ENCODE measurements at regions not wholly inside any gene's neighbourhood (a gene's known extent, or its start where the extent isn't known, plus 50 kb on each side); places are given as distances from the start of the nearest gene placed in this dataset.
"Not testable (repeated sequence)": the region's sequence is repeated elsewhere in the genome, so short reads cannot be mapped to it uniquely, and the experiment has no call there.

DNA sequence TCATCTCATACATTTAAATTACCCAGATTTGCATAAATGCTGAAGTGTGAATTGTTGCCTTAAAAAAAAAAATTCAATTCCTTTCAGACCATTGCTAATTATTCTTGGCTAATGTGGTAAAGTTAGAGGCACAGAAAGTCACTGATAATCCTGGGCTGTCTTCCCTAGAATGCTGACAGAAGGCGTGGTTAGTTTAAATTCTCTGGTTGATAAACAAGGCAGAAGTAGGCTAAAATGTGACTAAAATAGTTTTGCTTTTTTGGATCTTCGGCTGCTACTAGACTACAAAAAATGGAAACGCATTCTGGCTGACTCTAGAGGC, 193.7 kb downstream of the OTOL1 start:
- H3K4me1 ChIP-seq (ENCODE audit: control insufficient read depth, insufficient read depth, low read length) = peaks cover 10% of the 10 kb centered on the region
- no peak overlapping the region for H3K9ac ChIP-seq (ENCODE audit: low read depth, low read length)
- no peaks in the 10 kb centered on the region for H3K9me3 ChIP-seq (ENCODE audit: control insufficient read depth, insufficient read depth, low read length)
- no peak overlapping the region for H3K27ac ChIP-seq (ENCODE audit: low read depth, low read length)
- no peaks in the 10 kb centered on the region for H3K36me3 ChIP-seq (ENCODE audit: control insufficient read depth, insufficient read depth, low read length)
- H3K4me3 ChIP-seq (ENCODE audit: low read depth, low read length) = no peak overlapping the region
- no peaks in the 10 kb centered on the region for H3K27me3 ChIP-seq (ENCODE audit: control insufficient read depth, insufficient read depth, low read length)

GRCh38 chr3:161691677-161692076, 195.1 kb downstream of the OTOL1 start:
- Histone ChIP-seq H3K36me3 (ENCODE audit: control insufficient read depth, insufficient read depth, low read length) (no peaks in the 10 kb centered on the region), H3K4me1 (ENCODE audit: control insufficient read depth, insufficient read depth, low read length) (peaks cover 10% of the 10 kb centered on the region), H3K4me3 (ENCODE audit: low read depth, low read length) (no peak overlapping the region), H3K27me3 (ENCODE audit: control insufficient read depth, insufficient read depth, low read length) (no peaks in the 10 kb centered on the region), H3K9ac (ENCODE audit: low read depth, low read length) (no peak overlapping the region), H3K27ac (ENCODE audit: low read depth, low read length) (no peak overlapping the region), H3K9me3 (ENCODE audit: control insufficient read depth, insufficient read depth, low read length) (no peaks in the 10 kb centered on the region)

- H3K9me3 ChIP-seq (ENCODE audit: control insufficient read depth, insufficient read depth, low read length) = no peaks in the 10 kb centered on the region
- H3K27me3 ChIP-seq (ENCODE audit: control insufficient read depth, insufficient read depth, low read length) = no peaks in the 10 kb centered on the region
- peaks cover 6% of the 10 kb centered on the region for H3K4me1 ChIP-seq (ENCODE audit: control insufficient read depth, insufficient read depth, low read length)
- no peak overlapping the region for H3K4me3 ChIP-seq (ENCODE audit: low read depth, low read length)
- no peaks in the 10 kb centered on the region for H3K36me3 ChIP-seq (ENCODE audit: control insufficient read depth, insufficient read depth, low read length)
- no peak overlapping the region for H3K27ac ChIP-seq (ENCODE audit: low read depth, low read length)
- H3K9ac ChIP-seq (ENCODE audit: low read depth, low read length) = no peak overlapping the region
These were observed 198.3 kb downstream of the OTOL1 start for GRCh38 chr3:161694682-161695564.

DNA sequence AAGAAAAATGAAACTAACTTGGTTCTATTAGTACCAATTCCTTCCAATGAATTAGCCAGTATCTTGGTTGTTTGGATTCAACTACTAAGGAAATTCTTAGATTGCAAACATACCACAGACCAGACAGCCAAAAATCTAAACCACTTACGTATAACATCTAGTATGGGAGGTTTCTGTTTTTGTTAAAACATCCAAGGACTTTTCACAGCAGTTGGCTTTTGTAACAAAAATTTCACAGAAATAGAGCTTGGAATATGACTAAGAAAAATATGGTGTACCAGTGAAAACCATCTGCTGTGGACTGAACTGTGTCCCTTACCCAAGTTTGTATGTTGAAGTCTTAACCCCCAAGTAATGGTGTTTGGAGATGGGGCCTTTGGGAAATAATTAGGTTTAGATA, 199.2 kb downstream of the OTOL1 start:
- Histone ChIP-seq H3K9me3 (ENCODE audit: control insufficient read depth, insufficient read depth, low read length) (no peaks in the 10 kb centered on the region), H3K27ac (ENCODE audit: low read depth, low read length) (no peak overlapping the region), H3K4me1 (ENCODE audit: control insufficient read depth, insufficient read depth, low read length) (no peaks in the 10 kb centered on the region; the same call in 1 of the 2 replicates), H3K27me3 (ENCODE audit: control insufficient read depth, insufficient read depth, low read length) (no peaks in the 10 kb centered on the region), H3K4me3 (ENCODE audit: low read depth, low read length) (no peak overlapping the region), H3K9ac (ENCODE audit: low read depth, low read length) (no peak overlapping the region), H3K36me3 (ENCODE audit: control insufficient read depth, insufficient read depth, low read length) (no peaks in the 10 kb centered on the region)

DNA sequence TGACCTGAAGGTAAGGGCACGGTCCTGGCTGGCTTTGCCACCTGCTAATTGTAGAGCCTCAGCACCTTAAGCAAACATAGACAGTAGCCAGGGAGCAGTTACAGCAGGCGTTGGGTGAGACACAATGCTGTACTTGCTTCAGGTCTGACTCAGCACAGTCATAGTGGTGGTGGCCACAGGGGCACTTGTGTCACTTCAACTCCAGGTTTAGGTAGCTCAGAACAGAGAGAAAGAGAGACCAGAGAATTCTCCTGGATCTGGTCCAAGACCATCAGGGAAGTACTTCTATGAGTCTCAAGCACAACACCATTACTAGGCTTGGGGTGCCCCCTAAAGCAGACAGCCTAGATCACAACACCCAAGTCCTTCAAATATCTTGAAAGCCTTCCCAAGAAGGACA, 204.4 kb downstream of the OTOL1 start:
- H3K36me3 ChIP-seq (ENCODE audit: control insufficient read depth, insufficient read depth, low read length) = no peaks in the 10 kb centered on the region
- no peaks in the 10 kb centered on the region for H3K9me3 ChIP-seq (ENCODE audit: control insufficient read depth, insufficient read depth, low read length)
- no peaks in the 10 kb centered on the region for H3K4me1 ChIP-seq (ENCODE audit: control insufficient read depth, insufficient read depth, low read length)
- no peak overlapping the region for H3K9ac ChIP-seq (ENCODE audit: low read depth, low read length)
- no peak overlapping the region for H3K4me3 ChIP-seq (ENCODE audit: low read depth, low read length)
- no peak overlapping the region for H3K27ac ChIP-seq (ENCODE audit: low read depth, low read length)
- no peaks in the 10 kb centered on the region for H3K27me3 ChIP-seq (ENCODE audit: control insufficient read depth, insufficient read depth, low read length)

GRCh38 chr3:161707253-161707652, 210.6 kb downstream of the OTOL1 start:
- not testable (repeated sequence) for H3K27ac ChIP-seq (ENCODE audit: low read depth, low read length); H3K4me3 ChIP-seq (ENCODE audit: low read depth, low read length); H3K36me3 ChIP-seq (ENCODE audit: control insufficient read depth, insufficient read depth, low read length)

GRCh38 chr3:161713731-161714130, 217.1 kb downstream of the OTOL1 start:
- Histone ChIP-seq H3K4me1 (ENCODE audit: control insufficient read depth, insufficient read depth, low read length) (no peaks in the 10 kb centered on the region), H3K9me3 (ENCODE audit: control insufficient read depth, insufficient read depth, low read length) (no peaks in the 10 kb centered on the region), H3K4me3 (ENCODE audit: low read depth, low read length) (no peak overlapping the region), H3K36me3 (ENCODE audit: control insufficient read depth, insufficient read depth, low read length) (no peaks in the 10 kb centered on the region), H3K9ac (ENCODE audit: low read depth, low read length) (no peak overlapping the region), H3K27me3 (ENCODE audit: control insufficient read depth, insufficient read depth, low read length) (no peaks in the 10 kb centered on the region), H3K27ac (ENCODE audit: low read depth, low read length) (no peak overlapping the region)

More at GRCh38 chr3:161707253-161707652, 210.6 kb downstream of the OTOL1 start:
- H3K27me3 ChIP-seq (ENCODE audit: control insufficient read depth, insufficient read depth, low read length); H3K9ac ChIP-seq (ENCODE audit: low read depth, low read length); H3K9me3 ChIP-seq (ENCODE audit: control insufficient read depth, insufficient read depth, low read length); H3K4me1 ChIP-seq (ENCODE audit: control insufficient read depth, insufficient read depth, low read length): not testable (repeated sequence)

GRCh38 chr3:161731968-161732367, 235.4 kb downstream of the OTOL1 start:
- no peak overlapping the region for H3K9ac ChIP-seq (ENCODE audit: low read depth, low read length)
- H3K4me1 ChIP-seq (ENCODE audit: control insufficient read depth, insufficient read depth, low read length) = no peaks in the 10 kb centered on the region
- no peaks in the 10 kb centered on the region for H3K27me3 ChIP-seq (ENCODE audit: control insufficient read depth, insufficient read depth, low read length)
- no peak overlapping the region for H3K27ac ChIP-seq (ENCODE audit: low read depth, low read length)
- no peaks in the 10 kb centered on the region for H3K36me3 ChIP-seq (ENCODE audit: control insufficient read depth, insufficient read depth, low read length)
- H3K9me3 ChIP-seq (ENCODE audit: control insufficient read depth, insufficient read depth, low read length) = peaks cover 9% of the 10 kb centered on the region
- H3K4me3 ChIP-seq (ENCODE audit: low read depth, low read length) = no peak overlapping the region

- Histone ChIP-seq H3K4me1 (ENCODE audit: control insufficient read depth, insufficient read depth, low read length) (no peaks in the 10 kb centered on the region), H3K36me3 (ENCODE audit: control insufficient read depth, insufficient read depth, low read length) (no peaks in the 10 kb centered on the region), H3K9ac (ENCODE audit: low read depth, low read length) (no peak overlapping the region), H3K9me3 (ENCODE audit: control insufficient read depth, insufficient read depth, low read length) (no peaks in the 10 kb centered on the region), H3K27me3 (ENCODE audit: control insufficient read depth, insufficient read depth, low read length) (no peaks in the 10 kb centered on the region), H3K27ac (ENCODE audit: low read depth, low read length) (no peak overlapping the region), H3K4me3 (ENCODE audit: low read depth, low read length) (no peak overlapping the region)
These were observed 240.6 kb downstream of the OTOL1 start for GRCh38 chr3:161737171-161737570.

- no peak overlapping the region for H3K9ac ChIP-seq (ENCODE audit: low read depth, low read length)
- H3K27me3 ChIP-seq (ENCODE audit: control insufficient read depth, insufficient read depth, low read length) = no peaks in the 10 kb centered on the region
- no peaks in the 10 kb centered on the region for H3K4me1 ChIP-seq (ENCODE audit: control insufficient read depth, insufficient read depth, low read length)
- H3K9me3 ChIP-seq (ENCODE audit: control insufficient read depth, insufficient read depth, low read length) = no peaks in the 10 kb centered on the region
- no peaks in the 10 kb centered on the region for H3K36me3 ChIP-seq (ENCODE audit: control insufficient read depth, insufficient read depth, low read length)
- H3K4me3 ChIP-seq (ENCODE audit: low read depth, low read length) = no peak overlapping the region
- no peak overlapping the region for H3K27ac ChIP-seq (ENCODE audit: low read depth, low read length)
These were observed 243.8 kb downstream of the OTOL1 start for GRCh38 chr3:161740421-161740820.

- H3K4me3 ChIP-seq (ENCODE audit: low read depth, low read length) = no peak overlapping the region
- H3K27ac ChIP-seq (ENCODE audit: low read depth, low read length) = no peak overlapping the region
- H3K4me1 ChIP-seq (ENCODE audit: control insufficient read depth, insufficient read depth, low read length) = no peaks in the 10 kb centered on the region
- H3K27me3 ChIP-seq (ENCODE audit: control insufficient read depth, insufficient read depth, low read length) = no peaks in the 10 kb centered on the region
- H3K9me3 ChIP-seq (ENCODE audit: control insufficient read depth, insufficient read depth, low read length) = no peaks in the 10 kb centered on the region
- H3K36me3 ChIP-seq (ENCODE audit: control insufficient read depth, insufficient read depth, low read length) = no peaks in the 10 kb centered on the region
- H3K9ac ChIP-seq (ENCODE audit: low read depth, low read length) = no peak overlapping the region
These were observed 247.8 kb downstream of the OTOL1 start for GRCh38 chr3:161744366-161744765.
